Activated naive CD4-positive, alpha-beta T cell (primary cell): ENCODE measurements at regions not wholly inside any gene's neighbourhood (a gene's known extent, or its start where the extent isn't known, plus 50 kb on each side); places are given as distances from the start of the nearest gene placed in this dataset.

Experiments used
- DNase-seq, 4 experiments: peaks; one replicate each; lab custom pipeline; 2025; lab: John Stamatoyannopoulos, UW

DNA sequence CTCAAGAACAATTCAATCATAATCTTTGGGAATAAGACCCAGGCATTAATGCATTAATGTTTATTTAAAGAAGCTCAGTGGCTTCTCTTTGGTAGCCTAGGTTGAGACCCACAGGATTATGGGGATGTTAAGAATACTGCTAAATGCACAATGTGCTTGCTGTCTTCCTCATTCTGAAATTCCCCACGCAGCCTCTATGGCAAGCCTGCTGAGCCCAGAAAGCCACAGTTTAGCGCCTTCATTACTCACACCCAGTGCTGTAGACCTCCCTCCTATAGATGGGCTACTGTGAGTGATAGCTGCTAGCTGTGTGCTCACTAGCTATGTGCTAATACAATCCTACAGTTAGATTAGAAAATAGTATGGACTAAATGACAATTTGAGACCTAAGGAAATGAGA, 90.6 kb downstream of the TNFSF13B start:
- DNase-seq, result no peak

DNA sequence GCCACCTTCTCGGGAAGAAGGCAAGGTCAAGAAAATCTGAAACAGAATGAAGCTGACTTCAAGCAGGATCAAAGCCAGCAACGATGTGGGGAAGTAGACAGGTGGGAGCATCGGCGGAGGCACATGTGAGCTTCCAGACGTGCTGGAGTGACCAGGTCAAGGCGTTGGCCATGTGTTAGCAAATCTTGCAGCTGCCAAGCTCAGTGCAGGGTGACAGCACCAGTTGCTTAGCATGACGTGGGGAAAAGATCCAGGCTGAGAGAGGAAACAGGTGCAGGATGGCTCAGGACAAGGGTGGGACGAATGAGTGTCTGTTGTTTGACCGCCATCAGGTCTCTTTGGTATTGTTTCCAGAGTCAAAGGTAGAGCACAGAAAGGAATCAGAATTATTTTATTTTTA, 92.3 kb downstream of the TNFSF13B start:
- DNase-seq, result no peak

DNA sequence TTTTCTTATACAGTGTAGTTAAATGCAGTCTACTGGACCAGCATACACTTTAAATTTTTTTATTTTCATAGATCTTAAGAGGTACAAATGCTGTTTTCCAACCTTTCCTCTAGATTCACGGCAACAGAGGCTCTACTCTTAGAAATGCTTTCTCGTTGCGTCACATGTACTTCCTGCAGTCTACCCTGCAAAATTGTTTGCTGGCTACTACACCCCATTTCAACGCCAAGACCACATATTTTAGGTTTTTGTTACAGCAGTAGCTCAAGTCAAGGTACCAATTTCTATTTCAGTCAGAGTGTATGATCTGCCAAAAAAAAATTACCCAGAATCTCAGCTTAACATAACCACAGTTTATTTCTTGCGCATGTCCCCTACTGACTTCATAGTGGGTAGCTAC, 94.1 kb downstream of the TNFSF13B start:
- no peak for DNase-seq

DNA sequence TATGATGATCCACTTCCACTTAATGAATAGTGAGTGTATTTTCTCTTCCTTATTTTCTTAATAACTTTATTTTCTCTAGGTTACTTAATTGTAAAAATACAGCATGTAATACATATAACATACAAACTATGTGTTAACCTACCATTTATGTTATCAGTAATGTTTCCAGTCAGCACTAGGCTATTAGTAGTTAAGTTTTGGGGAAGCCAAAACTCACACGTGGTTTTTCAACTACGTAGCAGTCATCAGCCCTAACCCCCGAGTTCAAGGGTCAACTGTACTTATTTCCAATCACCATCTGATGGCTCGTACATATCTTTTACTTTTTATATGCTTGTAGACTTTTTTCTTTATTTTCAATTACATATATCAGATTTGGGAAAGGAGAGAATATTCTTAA, 95.7 kb downstream of the TNFSF13B start:
- no peak for DNase-seq

DNA sequence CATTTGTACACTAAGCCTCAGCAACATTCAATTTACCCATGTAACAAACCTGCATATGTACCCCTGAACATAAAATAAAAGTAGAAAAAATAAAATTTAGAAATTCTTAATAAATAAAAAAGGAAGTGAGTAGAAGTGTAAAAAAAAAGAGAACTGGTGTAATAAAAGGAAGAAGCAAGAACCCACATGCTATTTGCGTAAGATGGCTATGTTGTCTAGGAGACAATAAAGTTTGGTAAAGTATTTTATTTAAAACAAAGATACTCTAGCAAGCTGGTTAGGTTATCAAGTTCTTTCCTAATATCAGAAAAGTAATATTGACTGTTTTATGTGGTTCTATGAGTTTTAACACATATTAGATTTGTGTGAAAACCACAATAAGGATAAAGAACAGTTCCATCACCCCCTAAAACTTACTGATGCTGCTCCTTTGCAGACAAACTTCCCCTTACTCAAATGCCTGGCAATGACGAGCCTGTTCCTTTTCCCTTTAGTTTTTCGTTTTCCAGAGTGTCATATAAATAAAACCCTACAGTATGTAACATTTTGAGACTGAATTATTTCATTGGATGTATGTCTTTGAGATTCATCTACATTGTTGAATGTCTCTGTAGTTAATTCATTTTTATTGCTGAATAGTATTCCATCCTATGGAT, 98.9 kb downstream of the TNFSF13B start:
- DNase-seq, result no peak

DNA sequence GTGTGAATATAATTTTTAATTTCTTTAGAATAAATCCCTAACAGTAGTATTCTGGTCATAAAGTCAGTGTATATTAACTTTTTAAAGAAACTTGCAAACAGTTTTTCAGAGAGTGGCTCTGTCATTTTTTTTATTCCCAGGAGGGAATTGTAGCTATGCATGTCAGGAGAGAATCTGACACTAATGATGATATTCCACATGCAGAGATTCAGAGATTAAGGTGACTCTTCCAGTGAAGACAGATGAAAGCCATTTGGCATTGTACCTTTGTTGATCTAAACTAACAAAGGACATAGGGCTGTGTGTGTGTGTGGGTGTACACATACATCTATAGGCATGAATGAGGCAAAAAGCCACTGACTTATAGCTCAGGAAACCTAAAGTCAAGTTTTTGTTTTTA, 99.9 kb downstream of the TNFSF13B start:
- no peak for DNase-seq

DNA sequence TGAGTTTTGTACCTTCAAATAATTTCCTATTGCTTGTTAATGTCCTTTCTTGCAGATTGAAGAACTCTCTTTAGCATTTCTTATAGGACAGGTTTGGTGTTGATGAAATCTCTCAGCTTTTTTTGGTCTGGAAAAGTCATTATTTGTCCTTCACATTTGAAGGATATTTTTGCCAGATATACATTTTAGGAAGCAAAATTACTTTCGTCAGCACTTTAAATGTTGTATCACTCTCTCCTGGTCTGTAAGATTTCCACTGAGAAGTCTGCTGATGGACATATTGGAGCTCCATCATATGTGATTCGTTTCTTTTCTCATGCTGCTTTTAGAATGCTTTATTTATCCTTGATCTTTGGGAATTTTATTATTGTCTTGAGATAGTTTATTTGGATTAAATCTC, 105.5 kb downstream of the TNFSF13B start:
- DNase-seq, result no peak

DNA sequence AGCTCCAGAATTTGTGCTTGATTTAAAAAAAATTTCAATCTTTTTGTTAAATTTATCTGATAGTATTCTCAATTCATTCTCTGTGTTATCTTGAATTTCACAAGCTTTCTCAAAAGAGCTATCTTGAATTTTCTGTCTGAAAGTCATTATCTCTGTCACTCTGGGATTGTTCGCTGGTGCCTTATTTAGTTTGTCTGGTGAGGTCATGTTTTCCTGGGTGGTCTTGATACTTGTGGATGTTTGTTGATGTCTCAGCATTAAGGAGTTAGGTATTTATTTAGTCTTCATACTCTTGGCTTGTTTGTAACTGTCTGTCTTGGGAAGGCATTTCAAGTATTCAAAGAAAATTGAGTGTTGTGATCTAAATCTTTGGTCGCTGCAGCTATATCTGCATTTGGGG, 106.3 kb downstream of the TNFSF13B start:
- DNase-seq, result no peak

DNA sequence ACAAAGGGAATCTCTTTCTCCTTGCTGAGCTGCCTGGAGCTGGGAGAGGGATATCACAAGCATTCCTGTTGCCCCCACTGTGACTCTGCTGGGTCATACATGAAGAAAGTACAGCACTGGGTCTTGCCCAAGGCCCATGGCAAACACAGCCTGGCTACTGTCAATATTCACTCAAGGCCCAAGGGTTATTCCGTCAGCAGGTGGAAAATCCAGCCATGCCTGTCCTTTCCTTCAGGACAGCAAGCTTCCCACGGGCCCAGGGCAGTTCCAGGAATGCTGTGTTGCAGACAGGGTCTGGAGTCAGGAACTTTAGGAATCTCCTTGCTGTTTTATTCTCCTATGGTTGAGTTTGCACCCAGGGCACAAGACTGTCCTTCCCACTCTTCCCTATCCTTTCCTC, 106.8 kb downstream of the TNFSF13B start:
- no peak for DNase-seq

DNA sequence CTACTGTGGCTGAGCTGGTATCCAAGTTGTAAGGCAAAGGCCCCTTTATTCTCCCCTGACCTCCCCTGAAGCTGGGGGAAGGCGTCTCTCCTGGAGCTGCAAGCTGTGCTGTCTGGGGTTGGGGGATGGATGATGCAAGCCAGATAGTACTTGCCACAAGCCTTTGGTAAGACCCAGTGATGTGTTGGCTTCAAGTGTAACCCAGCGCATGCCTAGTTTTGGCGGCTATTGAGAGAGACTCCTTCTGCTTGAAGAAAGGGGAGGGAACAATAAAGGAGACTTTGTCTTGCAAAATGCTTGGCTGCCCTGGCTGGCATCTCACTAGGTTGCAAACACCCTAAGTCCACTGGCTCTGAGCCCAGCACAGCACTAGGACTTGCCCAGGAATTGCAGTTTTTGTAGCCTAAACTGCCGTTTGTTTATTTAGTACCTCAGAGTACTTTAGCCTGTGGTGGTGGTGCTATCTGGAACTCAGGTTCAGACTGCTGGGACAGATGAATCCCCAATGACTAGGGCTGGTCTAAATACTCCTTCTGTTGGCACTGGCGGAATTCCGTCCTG, 108.2 kb downstream of the TNFSF13B start:
- DNase-seq, result no peak

DNA sequence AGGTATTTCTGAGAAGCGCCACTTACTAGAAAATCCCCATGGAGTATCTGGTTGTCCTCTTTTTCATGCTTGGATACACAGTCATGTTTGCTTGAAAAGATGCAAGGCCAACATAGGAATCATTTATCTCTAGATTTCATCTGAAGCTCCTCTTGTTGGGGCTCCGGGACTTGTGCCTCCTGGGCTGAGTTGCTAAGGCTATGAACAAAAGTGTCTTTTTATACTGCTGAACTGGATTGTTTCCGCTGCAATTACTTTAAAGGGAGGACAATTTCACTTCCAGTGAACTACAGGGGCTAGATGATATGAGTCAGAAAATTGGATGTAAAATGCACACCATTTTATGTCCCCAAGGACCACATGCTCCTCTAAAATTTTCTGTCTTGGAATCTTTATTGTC, 114.1 kb downstream of the TNFSF13B start:
- DNase-seq, result no peak

DNA sequence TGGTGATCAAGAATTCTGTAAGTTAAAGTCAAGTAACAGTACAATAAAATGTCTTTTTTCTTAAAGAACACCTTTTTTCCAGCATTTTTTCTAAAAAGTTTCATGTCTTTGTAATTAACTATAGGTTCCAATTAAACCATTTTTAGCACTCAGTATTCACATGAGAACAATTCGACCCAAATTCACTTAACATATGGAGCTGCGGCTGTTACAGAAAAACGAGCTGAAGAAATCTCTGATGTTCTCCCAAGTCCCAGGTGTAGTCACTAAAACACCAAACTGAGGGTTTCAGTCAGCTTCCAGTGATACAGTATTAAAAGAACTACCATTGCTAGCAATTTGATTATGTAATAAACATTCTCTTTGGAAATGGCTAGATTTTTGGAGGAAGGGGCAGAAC, 117.6 kb downstream of the TNFSF13B start:
- no peak for DNase-seq

DNA sequence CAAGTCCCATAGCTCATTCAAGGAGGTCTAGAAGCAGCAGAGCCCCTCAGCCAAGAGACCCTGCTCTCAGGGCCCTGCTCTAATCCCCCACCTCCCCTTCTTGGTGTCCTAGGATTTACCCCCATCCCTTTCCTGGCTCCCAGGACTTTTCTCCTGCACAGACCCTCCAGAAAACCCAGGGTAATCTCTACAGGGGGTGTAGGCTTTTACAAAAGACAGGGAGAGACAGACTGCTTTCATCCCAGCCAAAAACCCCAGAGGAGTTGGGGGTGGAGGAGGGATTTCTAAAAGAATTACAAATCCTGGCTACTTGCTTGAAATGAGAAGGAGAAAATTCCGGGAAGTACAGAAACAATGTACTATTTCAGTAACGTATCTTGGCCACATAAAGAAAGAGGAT, 133.3 kb downstream of the TNFSF13B start:
- no peak for DNase-seq

DNA sequence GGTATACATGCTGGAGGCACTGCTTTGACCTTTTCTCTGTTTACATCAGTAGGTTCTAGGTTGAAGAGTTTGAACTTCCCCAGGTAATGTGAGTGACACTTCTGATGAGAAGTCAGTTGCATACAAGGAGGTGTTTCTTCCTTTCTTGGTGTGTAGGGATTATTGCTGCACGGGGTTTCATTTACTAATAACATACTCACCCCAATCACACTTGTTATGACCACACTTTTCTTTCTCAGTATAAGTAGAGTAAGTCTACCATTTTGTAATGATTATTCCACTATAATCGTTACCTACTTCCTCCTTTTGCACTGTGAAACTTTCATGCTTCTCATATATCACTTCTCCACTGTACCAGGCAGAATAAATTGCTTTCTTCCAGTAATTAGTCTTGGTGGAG, 138.0 kb downstream of the TNFSF13B start:
- no peak for DNase-seq

DNA sequence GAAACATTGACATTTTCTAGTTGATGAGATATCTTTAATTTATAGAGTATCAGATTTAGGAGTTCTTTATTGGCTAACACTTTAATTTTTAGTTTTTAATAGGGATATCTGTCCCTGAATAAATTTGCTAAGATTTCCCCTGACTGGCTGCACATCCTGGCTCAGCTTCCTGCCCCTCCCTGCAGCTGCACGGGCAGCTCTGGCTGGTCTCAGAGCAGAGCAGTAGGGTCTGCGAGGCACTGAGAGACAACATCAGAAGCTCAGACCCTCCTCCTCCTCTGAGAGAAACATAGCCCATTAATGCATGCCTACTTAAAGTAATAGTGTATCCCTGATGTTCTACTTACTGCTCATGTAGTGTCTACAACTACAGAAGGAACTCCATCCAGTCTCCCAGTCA, 139.2 kb downstream of the TNFSF13B start:
- peak in 1 of 4 experiments; percentile 8 for DNase-seq

DNA sequence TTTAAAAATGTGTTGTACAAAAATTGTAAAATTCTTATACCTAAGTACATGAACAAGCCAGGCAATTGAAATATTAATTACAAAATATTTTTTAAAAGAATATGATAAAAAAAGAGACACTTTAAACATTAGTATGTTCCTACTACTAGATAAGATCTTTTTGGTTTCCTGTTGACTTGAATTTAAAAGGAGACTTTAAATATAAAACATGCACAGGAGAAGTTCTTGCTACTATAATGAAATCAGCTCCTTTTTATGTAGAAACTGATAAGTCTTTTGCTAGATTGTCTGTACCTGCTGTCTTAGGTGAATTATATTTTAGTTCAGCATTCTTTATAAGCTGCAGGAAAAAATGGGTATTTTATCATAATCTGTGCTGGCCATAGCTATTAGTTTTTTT, 140.2 kb downstream of the TNFSF13B start:
- no peak for DNase-seq

DNA sequence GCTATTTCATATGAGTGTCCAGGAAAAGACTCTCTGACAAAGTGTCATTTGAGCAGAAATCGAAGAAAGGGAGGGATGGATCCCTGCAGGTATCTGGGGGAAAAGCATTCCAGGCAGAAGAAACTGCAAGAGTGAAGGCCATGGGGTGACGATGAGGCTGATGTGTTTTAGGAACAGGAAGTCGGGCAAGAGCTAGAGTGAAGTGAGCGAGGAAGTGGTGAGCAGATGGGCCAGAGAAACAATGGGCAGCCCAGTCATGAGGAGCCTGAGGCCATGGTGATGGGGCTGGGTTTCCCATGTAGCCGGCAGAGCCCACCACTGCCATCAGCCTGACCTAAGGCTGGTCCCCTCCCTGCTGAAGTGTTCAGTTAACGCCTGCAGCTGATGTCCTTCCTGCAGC, 150.2 kb downstream of the TNFSF13B start:
- no peak for DNase-seq

DNA sequence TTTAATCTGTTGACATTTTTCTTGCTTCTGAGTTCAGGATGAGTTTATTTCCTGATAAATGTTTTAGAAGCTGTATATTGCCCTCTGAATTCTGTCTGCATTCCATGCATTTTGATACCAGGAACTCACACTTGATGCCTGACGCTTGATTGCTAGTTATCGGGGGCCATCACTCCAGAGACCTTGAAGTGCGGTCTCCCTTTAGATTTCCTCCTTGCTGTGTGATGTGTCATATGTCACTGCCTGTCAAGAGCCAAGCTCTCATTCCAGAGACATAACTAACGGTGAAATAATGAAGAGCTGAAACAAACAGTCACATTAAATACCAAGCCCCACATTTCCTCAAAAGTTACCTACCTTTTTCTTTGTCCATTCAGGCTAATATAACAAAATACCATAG, 155.5 kb downstream of the TNFSF13B start:
- DNase-seq, result no peak

DNA sequence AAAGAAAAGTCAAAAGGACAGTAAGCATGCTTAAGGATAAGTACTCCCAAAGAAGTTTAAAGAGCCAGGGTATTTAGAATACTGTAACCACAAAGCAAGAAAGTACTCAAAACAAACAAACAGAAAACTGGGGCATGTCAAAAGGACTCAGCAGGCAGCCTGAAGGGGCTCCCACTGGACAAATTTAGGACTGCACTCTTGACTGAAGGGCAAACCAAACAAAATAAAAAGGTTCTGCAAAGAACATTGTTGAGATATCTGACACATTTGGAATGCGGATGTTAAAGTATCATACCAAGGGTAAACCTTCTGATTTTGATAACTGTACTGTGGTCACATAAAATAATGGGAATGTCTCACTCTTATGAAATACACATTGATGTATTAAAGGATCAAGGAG, 157.4 kb downstream of the TNFSF13B start:
- DNase-seq, result no peak

DNA sequence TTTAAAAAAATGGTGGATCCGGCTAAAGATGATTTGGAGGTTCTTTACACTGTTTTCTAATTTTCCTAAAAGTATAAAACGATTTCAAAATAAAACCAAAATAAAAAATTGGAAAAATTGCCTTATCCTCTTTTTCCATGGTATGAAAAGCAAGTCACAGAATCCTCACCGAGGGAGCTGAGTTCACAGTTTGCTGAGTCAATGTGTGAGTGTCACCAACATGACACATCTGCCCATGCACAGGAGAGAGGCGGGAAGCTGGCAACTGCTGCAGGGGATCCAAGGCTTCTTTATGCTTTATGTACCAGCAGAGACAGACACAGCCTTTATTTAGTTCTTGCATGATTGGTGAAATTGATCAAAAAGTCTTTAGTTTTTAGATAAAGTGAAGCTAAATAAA, 157.8 kb downstream of the TNFSF13B start:
- no peak for DNase-seq

DNA sequence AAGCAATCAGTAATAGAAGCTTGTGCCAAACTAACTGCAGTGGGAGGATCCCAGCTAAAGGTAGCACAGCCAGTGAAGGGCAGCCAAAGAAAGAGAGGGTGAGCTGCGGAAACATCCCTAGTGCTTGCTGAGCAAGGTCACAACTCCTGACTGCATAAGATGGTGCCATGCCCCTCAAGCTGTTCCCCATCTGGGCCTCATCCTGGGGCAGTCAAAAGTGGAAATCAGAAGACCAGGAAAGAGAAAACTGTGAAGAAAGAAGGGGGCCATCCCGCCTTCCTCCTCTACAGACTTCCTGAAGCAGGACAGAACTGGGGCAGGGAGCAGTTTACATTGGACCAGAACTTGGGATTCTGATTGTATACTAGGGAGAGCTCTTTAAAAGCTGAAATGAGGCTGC, 159.2 kb downstream of the TNFSF13B start:
- DNase-seq, result no peak

DNA sequence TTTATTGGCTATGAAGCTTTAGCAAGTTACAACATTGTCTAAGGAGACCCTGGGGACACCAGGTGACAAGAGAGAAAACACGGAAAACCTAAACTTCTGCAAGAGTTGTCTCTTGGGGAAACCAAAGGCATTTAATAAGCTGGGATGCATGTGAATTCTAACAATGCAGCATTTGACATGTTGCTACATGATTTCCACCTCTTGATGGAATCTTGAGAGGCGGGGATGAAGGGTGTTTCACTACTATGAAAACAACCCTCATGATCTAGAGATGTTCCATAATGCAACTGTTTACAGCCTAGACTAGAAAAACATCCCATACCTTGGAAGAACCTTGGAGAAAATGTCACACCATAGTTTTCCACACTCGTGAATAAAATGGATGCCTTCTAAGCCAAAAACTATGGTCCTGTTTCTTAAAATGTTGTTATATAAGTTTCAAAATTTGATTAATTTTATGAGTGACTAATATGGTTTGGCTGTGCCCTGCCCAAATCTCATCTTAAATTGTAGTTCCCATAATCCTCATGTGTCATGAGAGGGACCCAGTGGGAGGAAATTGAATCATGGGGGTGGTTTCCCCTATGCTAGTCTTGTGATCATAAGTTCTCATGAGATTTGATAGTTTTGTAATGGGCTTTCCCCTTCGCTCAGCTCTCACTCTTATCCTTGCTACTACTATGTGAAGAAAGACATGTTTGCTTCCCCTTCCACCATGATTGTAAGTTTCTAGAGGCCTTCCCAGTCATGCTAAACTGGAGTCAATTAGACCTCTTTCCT, 164.6 kb downstream of the TNFSF13B start:
- no peak for DNase-seq

DNA sequence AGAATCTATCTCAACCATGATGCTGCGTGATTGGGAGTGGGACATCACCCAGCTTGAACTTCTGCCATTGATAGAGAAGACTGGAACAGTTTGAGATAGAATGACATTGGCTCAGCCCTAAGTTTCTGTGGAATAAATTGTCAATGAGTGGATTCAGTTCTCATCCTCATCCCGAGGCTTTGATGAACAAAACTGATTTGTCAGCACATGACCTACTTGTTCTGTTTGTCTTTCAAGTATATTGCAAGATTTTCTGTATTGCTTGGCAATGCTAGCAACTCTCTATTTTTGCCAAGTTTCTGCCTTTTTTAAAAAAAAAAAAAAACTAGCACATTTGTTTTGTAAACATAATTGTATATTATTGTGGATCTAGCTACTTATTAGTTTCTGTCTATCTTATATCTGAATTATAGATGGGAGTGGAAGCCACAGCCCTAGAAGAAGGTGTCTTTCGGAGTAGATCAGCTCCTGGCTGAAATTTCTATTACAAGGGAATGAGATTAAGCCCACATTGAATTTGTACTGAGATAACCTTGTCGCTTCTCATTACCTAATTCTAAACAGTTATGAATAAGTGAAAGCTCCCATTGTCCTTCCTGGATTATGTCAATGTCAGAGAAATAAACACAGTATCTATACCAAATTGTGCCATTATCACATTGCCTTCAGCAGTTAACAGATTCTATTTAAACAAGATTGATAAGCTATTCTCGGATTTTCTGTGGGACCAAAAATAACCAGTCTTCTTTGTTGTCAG, 166.1 kb downstream of the TNFSF13B start:
- DNase-seq, result no peak
